Vagina (tissue), 2 donors: ENCODE measurements at regions not wholly inside any gene's neighbourhood (a gene's known extent, or its start where the extent isn't known, plus 50 kb on each side); places are given as distances from the start of the nearest gene placed in this dataset.

ENCODE experiments used
- POLR2AphosphoS5 ChIP-seq, 2 donors: sonication (generic); formaldehyde crosslinking; IDR thresholded peaks; one replicate each; pipeline ENCODE4 v1.9.0; 2017; ENCODE audit warnings: antibody characterized with exemption in 2 of 2, mild to moderate bottlenecking in 2 of 2, low read depth in 1 of 2; ENCODE audit not compliant: insufficient read depth in 1 of 2
- TF ChIP-seq, protein P1 (sequence below), 3 experiments: fragments of 450-650 bp in 2 of 3; fragments of 200-600 bp in 1 of 3; sonication (generic) in 1 of 3; IDR thresholded peaks; one replicate each; pipeline ENCODE4 v1.5.1; 2017 to 2019; ENCODE audit warnings: antibody characterized with exemption in 3 of 3, mild to moderate bottlenecking in 2 of 3, moderate library complexity in 2 of 3

- TF ChIP-seq, protein P1, sequence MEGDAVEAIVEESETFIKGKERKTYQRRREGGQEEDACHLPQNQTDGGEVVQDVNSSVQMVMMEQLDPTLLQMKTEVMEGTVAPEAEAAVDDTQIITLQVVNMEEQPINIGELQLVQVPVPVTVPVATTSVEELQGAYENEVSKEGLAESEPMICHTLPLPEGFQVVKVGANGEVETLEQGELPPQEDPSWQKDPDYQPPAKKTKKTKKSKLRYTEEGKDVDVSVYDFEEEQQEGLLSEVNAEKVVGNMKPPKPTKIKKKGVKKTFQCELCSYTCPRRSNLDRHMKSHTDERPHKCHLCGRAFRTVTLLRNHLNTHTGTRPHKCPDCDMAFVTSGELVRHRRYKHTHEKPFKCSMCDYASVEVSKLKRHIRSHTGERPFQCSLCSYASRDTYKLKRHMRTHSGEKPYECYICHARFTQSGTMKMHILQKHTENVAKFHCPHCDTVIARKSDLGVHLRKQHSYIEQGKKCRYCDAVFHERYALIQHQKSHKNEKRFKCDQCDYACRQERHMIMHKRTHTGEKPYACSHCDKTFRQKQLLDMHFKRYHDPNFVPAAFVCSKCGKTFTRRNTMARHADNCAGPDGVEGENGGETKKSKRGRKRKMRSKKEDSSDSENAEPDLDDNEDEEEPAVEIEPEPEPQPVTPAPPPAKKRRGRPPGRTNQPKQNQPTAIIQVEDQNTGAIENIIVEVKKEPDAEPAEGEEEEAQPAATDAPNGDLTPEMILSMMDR (IDR thresholded peaks at IDR 0.05) = no peak
- TF ChIP-seq POLR2AphosphoS5 (IDR thresholded peaks at IDR 0.05; ENCODE audit: insufficient read depth in 1 of 2, low read depth in 1 of 2) = no peak
Measured at GRCh38 chr12:73529231-73529630, 1008.4 kb upstream of the ATXN7L3B start.
